ENCODE measurements at regions not wholly inside any gene's neighbourhood (a gene's known extent, or its start where the extent isn't known, plus 50 kb on each side); places are given as distances from the start of the nearest gene placed in this dataset.
"Not testable (repeated sequence)": the region's sequence is repeated elsewhere in the genome, so short reads cannot be mapped to it uniquely, and the experiment has no call there.

DNA sequence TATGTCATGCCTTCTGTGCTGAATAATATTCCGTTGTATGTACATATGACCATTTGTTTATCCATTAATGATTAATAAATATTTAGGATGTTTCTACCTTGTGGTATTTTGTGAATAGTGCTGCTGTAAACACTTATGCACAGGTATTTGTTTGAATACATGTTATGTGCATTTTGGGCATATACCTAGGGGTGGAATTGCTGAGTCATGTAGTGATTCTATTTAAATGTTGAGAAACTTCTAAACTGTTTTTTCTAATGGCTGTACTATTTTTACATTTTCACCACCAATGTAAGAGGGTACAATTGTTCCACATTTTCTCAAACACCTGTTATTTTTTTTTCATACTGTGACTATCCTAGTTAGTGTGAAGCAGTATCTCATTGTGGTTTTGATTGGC, 1318.6 kb downstream of the TECRL start:
- no peaks in the 10 kb centered on the region for H3K4me1 ChIP-seq (ENCODE audit: insufficient read depth, low read length)
- TF ChIP-seq, protein P1, sequence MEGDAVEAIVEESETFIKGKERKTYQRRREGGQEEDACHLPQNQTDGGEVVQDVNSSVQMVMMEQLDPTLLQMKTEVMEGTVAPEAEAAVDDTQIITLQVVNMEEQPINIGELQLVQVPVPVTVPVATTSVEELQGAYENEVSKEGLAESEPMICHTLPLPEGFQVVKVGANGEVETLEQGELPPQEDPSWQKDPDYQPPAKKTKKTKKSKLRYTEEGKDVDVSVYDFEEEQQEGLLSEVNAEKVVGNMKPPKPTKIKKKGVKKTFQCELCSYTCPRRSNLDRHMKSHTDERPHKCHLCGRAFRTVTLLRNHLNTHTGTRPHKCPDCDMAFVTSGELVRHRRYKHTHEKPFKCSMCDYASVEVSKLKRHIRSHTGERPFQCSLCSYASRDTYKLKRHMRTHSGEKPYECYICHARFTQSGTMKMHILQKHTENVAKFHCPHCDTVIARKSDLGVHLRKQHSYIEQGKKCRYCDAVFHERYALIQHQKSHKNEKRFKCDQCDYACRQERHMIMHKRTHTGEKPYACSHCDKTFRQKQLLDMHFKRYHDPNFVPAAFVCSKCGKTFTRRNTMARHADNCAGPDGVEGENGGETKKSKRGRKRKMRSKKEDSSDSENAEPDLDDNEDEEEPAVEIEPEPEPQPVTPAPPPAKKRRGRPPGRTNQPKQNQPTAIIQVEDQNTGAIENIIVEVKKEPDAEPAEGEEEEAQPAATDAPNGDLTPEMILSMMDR (IDR thresholded peaks at IDR 0.05; ENCODE audit: extremely low read depth, low read depth, low read length): no peak
- no peak for DNase-seq (ENCODE audit: insufficient read length, low spot score, missing footprints)

GRCh38 chr4:63085091-63085490, 1324.2 kb downstream of the TECRL start:
- Histone ChIP-seq H3K79me2 (ENCODE audit: insufficient read depth, low read length) (no peaks in the 10 kb centered on the region), H3K4me1 (ENCODE audit: insufficient read depth, low read length) (no peaks in the 10 kb centered on the region), H3K36me3 (ENCODE audit: insufficient read depth, low read length) (no peaks in the 10 kb centered on the region), H2AFZ (ENCODE audit: low read length) (no peak overlapping the region), H4K20me1 (ENCODE audit: insufficient read depth, low read length) (no peaks in the 10 kb centered on the region), H3K4me2 (ENCODE audit: insufficient read depth, low read length) (no peak overlapping the region), H3K9me3 (ENCODE audit: low read depth, low read length) (peaks cover 3% of the 10 kb centered on the region), H3K4me3 (ENCODE audit: insufficient read depth, low read length) (no peak overlapping the region), H3K27ac (ENCODE audit: low read depth, low read length) (no peak overlapping the region), H3K27me3 (ENCODE audit: insufficient read depth, low read length) (no peaks in the 10 kb centered on the region)
- TF ChIP-seq, protein P1 (IDR thresholded peaks at IDR 0.05; ENCODE audit: extremely low read depth, low read depth, low read length): no peak
- no peak for DNase-seq (ENCODE audit: insufficient read length, low spot score, missing footprints)

More for the DNA sequence above, 1318.6 kb downstream of the TECRL start:
- no peaks in the 10 kb centered on the region for H3K27me3 ChIP-seq (ENCODE audit: insufficient read depth, low read length)
- H3K36me3 ChIP-seq (ENCODE audit: insufficient read depth, low read length): no peaks in the 10 kb centered on the region
- H3K4me3 ChIP-seq (ENCODE audit: insufficient read depth, low read length): no peak overlapping the region
- H3K9me3 ChIP-seq (ENCODE audit: low read depth, low read length): no peaks in the 10 kb centered on the region
- H4K20me1 ChIP-seq (ENCODE audit: insufficient read depth, low read length): no peaks in the 10 kb centered on the region
- no peaks in the 10 kb centered on the region for H3K79me2 ChIP-seq (ENCODE audit: insufficient read depth, low read length)
- H3K4me2 ChIP-seq (ENCODE audit: insufficient read depth, low read length): no peak overlapping the region
- no peak overlapping the region for H3K27ac ChIP-seq (ENCODE audit: low read depth, low read length)
- no peak overlapping the region for H2AFZ ChIP-seq (ENCODE audit: low read length)

- no peaks in the 10 kb centered on the region for H3K36me3 ChIP-seq (ENCODE audit: insufficient read depth, low read length)
- no peak overlapping the region for H2AFZ ChIP-seq (ENCODE audit: low read length)
- peaks cover 3% of the 10 kb centered on the region for H3K9me3 ChIP-seq (ENCODE audit: low read depth, low read length)
- no peak for DNase-seq (ENCODE audit: insufficient read length, low spot score, missing footprints)
- H3K4me2 ChIP-seq (ENCODE audit: insufficient read depth, low read length): no peak overlapping the region
- H4K20me1 ChIP-seq (ENCODE audit: insufficient read depth, low read length): no peaks in the 10 kb centered on the region
- no peaks in the 10 kb centered on the region for H3K4me1 ChIP-seq (ENCODE audit: insufficient read depth, low read length)
- H3K4me3 ChIP-seq (ENCODE audit: insufficient read depth, low read length): no peak overlapping the region
- H3K27ac ChIP-seq (ENCODE audit: low read depth, low read length): no peak overlapping the region
- TF ChIP-seq, protein P1 (IDR thresholded peaks at IDR 0.05; ENCODE audit: extremely low read depth, low read depth, low read length): no peak
- no peaks in the 10 kb centered on the region for H3K27me3 ChIP-seq (ENCODE audit: insufficient read depth, low read length)
- H3K79me2 ChIP-seq (ENCODE audit: insufficient read depth, low read length): no peaks in the 10 kb centered on the region
Measured at GRCh38 chr4:63080934-63081333, 1328.3 kb downstream of the TECRL start.

DNA sequence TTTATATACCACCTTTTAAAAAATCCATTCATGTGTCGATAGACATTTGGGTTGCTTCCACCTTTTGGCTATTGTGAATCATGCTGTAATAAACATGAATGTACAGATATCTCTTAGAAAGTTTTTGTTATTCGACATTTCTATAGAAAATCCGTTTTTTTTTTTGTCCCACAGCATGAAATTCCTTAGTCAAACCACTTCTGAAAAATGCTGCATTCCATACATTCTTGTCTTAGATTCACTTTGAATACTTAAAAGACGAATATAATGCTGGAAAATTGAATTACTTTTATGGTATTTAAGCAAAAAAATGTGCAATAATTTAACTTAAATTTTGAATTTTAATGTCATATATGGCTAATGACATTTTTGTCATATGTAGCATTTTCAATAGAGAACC, 1345.5 kb downstream of the TECRL start:
- H3K27ac ChIP-seq (ENCODE audit: low read depth, low read length): no peak overlapping the region
- no peak overlapping the region for H2AFZ ChIP-seq (ENCODE audit: low read length)
- no peak for DNase-seq (ENCODE audit: insufficient read length, low spot score, missing footprints)
- H3K27me3 ChIP-seq (ENCODE audit: insufficient read depth, low read length): no peaks in the 10 kb centered on the region
- H3K4me3 ChIP-seq (ENCODE audit: insufficient read depth, low read length): no peak overlapping the region
- H3K79me2 ChIP-seq (ENCODE audit: insufficient read depth, low read length): no peaks in the 10 kb centered on the region
- H3K36me3 ChIP-seq (ENCODE audit: insufficient read depth, low read length): no peaks in the 10 kb centered on the region
- H3K4me1 ChIP-seq (ENCODE audit: insufficient read depth, low read length): no peaks in the 10 kb centered on the region
- H3K9me3 ChIP-seq (ENCODE audit: low read depth, low read length): no peaks in the 10 kb centered on the region
- TF ChIP-seq, protein P1 (IDR thresholded peaks at IDR 0.05; ENCODE audit: extremely low read depth, low read depth, low read length): no peak
- H3K4me2 ChIP-seq (ENCODE audit: insufficient read depth, low read length): no peak overlapping the region
- H4K20me1 ChIP-seq (ENCODE audit: insufficient read depth, low read length): no peaks in the 10 kb centered on the region

- not testable (repeated sequence) for H3K79me2 ChIP-seq (ENCODE audit: insufficient read depth, low read length); H3K36me3 ChIP-seq (ENCODE audit: insufficient read depth, low read length); H3K27ac ChIP-seq (ENCODE audit: low read depth, low read length); H3K4me2 ChIP-seq (ENCODE audit: insufficient read depth, low read length); H4K20me1 ChIP-seq (ENCODE audit: insufficient read depth, low read length); DNase-seq (ENCODE audit: insufficient read length, low spot score, missing footprints); H3K27me3 ChIP-seq (ENCODE audit: insufficient read depth, low read length); H3K4me1 ChIP-seq (ENCODE audit: insufficient read depth, low read length); H2AFZ ChIP-seq (ENCODE audit: low read length); H3K4me3 ChIP-seq (ENCODE audit: insufficient read depth, low read length); H3K9me3 ChIP-seq (ENCODE audit: low read depth, low read length)
Measured at GRCh38 chr4:63062891-63063290, 1346.4 kb downstream of the TECRL start.

Data from osteoblast (primary cell).